PC-3 (cell line): ENCODE measurements at regions not wholly inside any gene's neighbourhood (a gene's known extent, or its start where the extent isn't known, plus 50 kb on each side); places are given as distances from the start of the nearest gene placed in this dataset.

Source experiments
- CTCF ChIP-seq: fragments of 300-600 bp; sonication (generic); conservative IDR thresholded peaks from 2 replicates; pipeline ENCODE4 v1.5.1; 2017; ENCODE audit warnings: antibody characterized with exemption, low read depth, mild to moderate bottlenecking, low read length
- EZH2 ChIP-seq: fragments of 300-600 bp; sonication (generic); IDR thresholded peaks from one replicate; pipeline ENCODE4 v1.6.1; 2017; ENCODE audit warnings: antibody characterized with exemption, mild to moderate bottlenecking, low read length; ENCODE audit not compliant: unreplicated experiment
- EZH2phosphoT487 ChIP-seq: fragments of 300-600 bp; sonication (generic); IDR thresholded peaks from 2 replicates; pipeline ENCODE4 v1.6.1; 2018; ENCODE audit warnings: mild to moderate bottlenecking, antibody characterized with exemption, low read length, borderline replicate concordance

- TF ChIP-seq EZH2 (no peak), CTCF (no peak), EZH2phosphoT487 (no peak)
These were observed 1076.5 kb upstream of the ARRDC3 start for GRCh38 chr5:92459654-92460053.
